Thoracic aorta (tissue), 2 donors: ENCODE measurements at regions not wholly inside any gene's neighbourhood (a gene's known extent, or its start where the extent isn't known, plus 50 kb on each side); places are given as distances from the start of the nearest gene placed in this dataset.

ENCODE experiments used
- ATAC-seq: fragments of 150-250 bp; one replicate; pipeline ENCODE4 v1.8.0; 2017; ENCODE audit warnings: low read depth; ENCODE audit not compliant: insufficient number of reproducible peaks, low FRiP score
- DNase-seq: peaks from one replicate; pipeline ENCODE4 v3.0.0-alpha.2; 2020; ENCODE audit warnings: low spot score
- H3K27ac ChIP-seq, 2 donors: fragments of 200-600 bp; sonication (generic); 1 replicate in 1 of 2; 2 replicates in 1 of 2; pipeline ENCODE4 v1.5.1; 2016; ENCODE audit warnings: mild to moderate bottlenecking in 2 of 2, moderate library complexity in 2 of 2
- H3K27me3 ChIP-seq: fragments of 200-600 bp; sonication (generic); replicated peaks from 2 replicates; pipeline ENCODE4 v1.6.0; 2016; ENCODE audit warnings: mild to moderate bottlenecking; ENCODE audit not compliant: insufficient read depth
- H3K36me3 ChIP-seq: fragments of 200-600 bp; sonication (generic); one replicate; pipeline ENCODE4 v1.5.1; 2016
- H3K4me1 ChIP-seq, 2 donors: fragments of 200-600 bp; sonication (generic); 1 replicate in 1 of 2; 2 replicates in 1 of 2; pipeline versions ENCODE4 v1.5.1 to v1.6.0; 2016; ENCODE audit warnings: low read depth in 2 of 2, mild to moderate bottlenecking in 1 of 2; ENCODE audit not compliant: control insufficient read depth in 1 of 2
- H3K4me3 ChIP-seq: fragments of 200-600 bp; sonication (generic); 2 replicates; pipeline ENCODE4 v1.5.1; 2016; ENCODE audit warnings: mild to moderate bottlenecking
- H3K9me3 ChIP-seq: fragments of 200-600 bp; sonication (generic); 2 replicates; pipeline ENCODE4 v1.5.1; 2016
- TF ChIP-seq, protein P1 (sequence below): fragments of 200-600 bp; sonication (generic); IDR thresholded peaks from one replicate; pipeline ENCODE4 v1.5.1; 2019; ENCODE audit warnings: antibody characterized with exemption

DNA sequence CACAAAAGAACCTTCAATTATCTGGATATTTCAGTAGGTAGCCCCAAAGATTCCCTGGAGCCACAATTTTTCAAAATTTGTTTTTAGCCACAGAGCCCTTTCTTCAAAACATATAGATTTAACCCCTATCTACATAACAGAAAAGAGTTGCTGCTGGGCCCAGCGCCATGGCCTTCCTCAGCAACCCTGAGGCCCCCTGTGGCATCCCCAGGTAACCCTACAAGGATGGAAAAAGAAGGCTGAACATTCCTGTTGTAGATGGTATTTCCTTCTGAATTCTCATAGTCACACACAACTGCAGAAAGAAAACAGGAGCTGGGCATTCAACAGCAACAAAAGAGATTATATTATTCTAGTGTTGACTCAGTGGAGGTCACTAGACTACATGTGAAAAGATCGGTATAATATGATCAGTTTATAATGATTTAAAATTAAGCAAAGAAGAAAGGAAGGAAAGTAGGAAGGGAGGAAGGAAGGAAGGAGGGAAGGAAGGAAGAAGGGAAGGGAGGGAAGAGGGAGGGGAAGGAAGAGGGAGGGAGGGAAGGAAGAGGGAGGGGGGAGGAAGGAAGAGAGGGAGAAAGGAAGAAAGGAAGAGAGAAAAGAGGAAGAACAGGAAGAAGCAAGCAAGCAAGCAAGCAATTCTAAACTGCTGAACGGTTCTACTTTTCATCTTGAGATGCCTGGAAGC lies 342.5 kb upstream of the NR2F2 start:
- Histone ChIP-seq H3K36me3 (no peaks in the 10 kb centered on the region), H3K4me1 (no peaks in the 10 kb centered on the region), H3K27me3 (no peaks in the 10 kb centered on the region), H3K9me3 (no peaks in the 10 kb centered on the region), H3K4me3 (no peak overlapping the region), H3K27ac (no peak overlapping the region)
- ATAC-seq (no peak), DNase-seq (no peak)
- TF ChIP-seq, protein P1, sequence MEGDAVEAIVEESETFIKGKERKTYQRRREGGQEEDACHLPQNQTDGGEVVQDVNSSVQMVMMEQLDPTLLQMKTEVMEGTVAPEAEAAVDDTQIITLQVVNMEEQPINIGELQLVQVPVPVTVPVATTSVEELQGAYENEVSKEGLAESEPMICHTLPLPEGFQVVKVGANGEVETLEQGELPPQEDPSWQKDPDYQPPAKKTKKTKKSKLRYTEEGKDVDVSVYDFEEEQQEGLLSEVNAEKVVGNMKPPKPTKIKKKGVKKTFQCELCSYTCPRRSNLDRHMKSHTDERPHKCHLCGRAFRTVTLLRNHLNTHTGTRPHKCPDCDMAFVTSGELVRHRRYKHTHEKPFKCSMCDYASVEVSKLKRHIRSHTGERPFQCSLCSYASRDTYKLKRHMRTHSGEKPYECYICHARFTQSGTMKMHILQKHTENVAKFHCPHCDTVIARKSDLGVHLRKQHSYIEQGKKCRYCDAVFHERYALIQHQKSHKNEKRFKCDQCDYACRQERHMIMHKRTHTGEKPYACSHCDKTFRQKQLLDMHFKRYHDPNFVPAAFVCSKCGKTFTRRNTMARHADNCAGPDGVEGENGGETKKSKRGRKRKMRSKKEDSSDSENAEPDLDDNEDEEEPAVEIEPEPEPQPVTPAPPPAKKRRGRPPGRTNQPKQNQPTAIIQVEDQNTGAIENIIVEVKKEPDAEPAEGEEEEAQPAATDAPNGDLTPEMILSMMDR = no peak

DNA sequence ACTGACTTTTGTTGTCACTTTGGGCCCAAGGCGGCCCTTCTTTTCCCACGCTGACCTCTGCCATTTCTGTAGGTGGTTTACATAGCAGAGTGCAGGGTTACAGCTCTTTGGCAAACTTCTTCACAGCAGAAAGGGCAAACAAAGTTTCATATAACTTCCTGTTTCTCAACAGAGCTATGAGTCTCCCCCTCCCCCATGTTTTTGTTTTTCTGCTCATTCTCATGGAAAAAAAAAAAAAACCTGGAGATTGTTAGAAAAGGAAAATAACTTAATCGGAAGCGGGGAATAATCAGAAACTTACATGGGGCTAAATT lies 342.0 kb upstream of the NR2F2 start:
- Histone ChIP-seq H3K36me3 (no peaks in the 10 kb centered on the region), H3K4me1 (no peaks in the 10 kb centered on the region), H3K27ac (no peak overlapping the region), H3K27me3 (no peaks in the 10 kb centered on the region), H3K4me3 (no peak overlapping the region), H3K9me3 (no peaks in the 10 kb centered on the region)
- DNase-seq = no peak
- no peak for ATAC-seq
- TF ChIP-seq, protein P1 = no peak

DNA sequence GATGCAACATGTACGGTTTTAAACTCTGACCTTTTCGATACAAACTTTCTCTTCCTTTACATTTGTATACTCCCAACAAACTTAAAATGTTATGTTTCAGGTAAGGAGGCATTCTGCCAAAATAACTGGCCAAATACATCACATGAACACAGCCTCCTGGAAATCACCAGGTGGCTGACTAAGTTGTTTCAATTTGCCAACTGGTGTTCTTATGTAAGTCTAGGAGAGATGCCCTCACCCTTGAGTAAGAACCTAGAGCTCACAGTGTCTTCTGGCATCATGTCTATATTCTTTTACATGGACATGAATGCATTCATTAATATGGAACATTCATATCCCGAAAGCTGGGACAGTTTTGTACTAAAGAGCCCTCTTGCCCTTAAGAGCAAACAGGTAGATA lies 341.1 kb upstream of the NR2F2 start:
- DNase-seq (no peak), ATAC-seq (no peak)
- no peaks in the 10 kb centered on the region for H3K4me1 ChIP-seq
- H3K4me3 ChIP-seq = no peak overlapping the region
- no peaks in the 10 kb centered on the region for H3K36me3 ChIP-seq
- H3K9me3 ChIP-seq = no peaks in the 10 kb centered on the region
- H3K27me3 ChIP-seq = no peaks in the 10 kb centered on the region
- TF ChIP-seq, protein P1 = no peak
- no peak overlapping the region for H3K27ac ChIP-seq

DNA sequence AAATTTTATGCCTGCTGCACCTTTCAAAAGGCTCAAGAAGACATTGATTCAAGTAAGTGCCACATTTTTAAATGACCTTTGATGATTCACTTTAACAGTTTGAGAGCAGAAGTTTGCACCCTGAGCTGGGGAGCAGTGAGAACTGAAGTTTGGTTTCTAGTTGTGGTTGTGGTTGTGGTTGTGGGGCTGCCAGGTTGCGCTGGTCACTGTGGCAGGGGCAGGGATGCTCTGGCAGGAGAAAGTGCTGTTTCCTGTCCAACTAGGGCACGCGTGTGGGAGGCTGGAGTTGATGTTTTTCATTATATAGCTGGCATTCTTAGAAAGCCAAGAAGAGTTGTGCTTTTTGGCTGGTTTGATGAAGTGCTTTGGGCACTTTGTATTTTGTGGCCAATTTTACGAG lies 339.7 kb upstream of the NR2F2 start:
- Histone ChIP-seq H3K27ac (no peak overlapping the region), H3K4me1 (peaks cover 0 to 5% of the 10 kb centered on the region in 2 donors), H3K9me3 (no peaks in the 10 kb centered on the region), H3K4me3 (no peak overlapping the region), H3K27me3 (no peaks in the 10 kb centered on the region), H3K36me3 (no peaks in the 10 kb centered on the region)
- ATAC-seq = no peak
- TF ChIP-seq, protein P1 = no peak
- DNase-seq = no peak

DNA sequence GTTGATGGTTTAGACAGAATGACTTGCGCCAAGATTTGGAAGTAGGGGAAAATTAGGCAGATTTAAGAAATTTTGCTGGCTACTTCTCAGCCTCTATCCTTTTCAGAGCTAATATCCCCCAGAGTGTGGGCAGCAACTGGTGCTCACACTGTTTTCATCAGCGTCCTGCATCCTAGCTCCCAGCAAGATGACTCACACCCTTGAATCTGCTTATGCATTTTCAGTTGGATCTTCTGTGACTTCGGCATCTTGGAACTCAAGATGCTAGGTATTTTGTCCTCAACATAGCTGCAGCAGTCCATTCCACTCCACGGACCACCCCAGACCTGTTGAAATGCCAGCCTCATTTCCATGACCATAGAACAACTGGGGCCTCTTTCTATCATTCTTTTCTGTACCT lies 336.1 kb upstream of the NR2F2 start:
- DNase-seq = no peak
- Histone ChIP-seq H3K27me3 (no peaks in the 10 kb centered on the region), H3K27ac (no peak overlapping the region), H3K36me3 (no peaks in the 10 kb centered on the region), H3K4me1 (peaks cover 0 to 6% of the 10 kb centered on the region in 2 donors), H3K9me3 (no peaks in the 10 kb centered on the region), H3K4me3 (no peak overlapping the region)
- ATAC-seq = no peak
- TF ChIP-seq, protein P1 = no peak
